Calu3 (cell line): ENCODE measurements at regions not wholly inside any gene's neighbourhood (a gene's known extent, or its start where the extent isn't known, plus 50 kb on each side); places are given as distances from the start of the nearest gene placed in this dataset.

Source experiments
- BruUV-seq: library from RNA; stranded (reverse); fragments of 400-500 nt; replicated peaks from 2 replicates; lab custom pipeline; 2021; lab: Mats Ljungman, UMichigan
- CTCF ChIA-PET: fragments of 300-600 bp; sonication (Branson Sonifier 250); formaldehyde crosslinking; loops from one replicate; lab custom pipeline; 2022; ENCODE audit warnings: antibody characterized with exemption; lab: Charles Lee
- DNase-seq: peaks from one replicate; pipeline ENCODE4 v3.0.0; 2022
- H3K27ac Mint-ChIP-seq: one replicate; pipeline ENCODE4 v1.8.0; 2022; ENCODE audit warnings: mixed read lengths; ENCODE audit not compliant: unreplicated experiment
- H3K27me3 Mint-ChIP-seq: one replicate; pipeline ENCODE4 v1.8.0; 2022; ENCODE audit warnings: mixed read lengths; ENCODE audit not compliant: unreplicated experiment
- H3K36me3 Mint-ChIP-seq: one replicate; pipeline ENCODE4 v1.8.0; 2022; ENCODE audit warnings: mild to moderate bottlenecking, moderate library complexity, mixed read lengths; ENCODE audit not compliant: insufficient read depth, unreplicated experiment
- H3K4me1 Mint-ChIP-seq: one replicate; pipeline ENCODE4 v1.8.0; 2022; ENCODE audit warnings: mild to moderate bottlenecking, low read depth, mixed read lengths; ENCODE audit not compliant: unreplicated experiment
- H3K4me3 Mint-ChIP-seq: one replicate; pipeline ENCODE4 v1.8.0; 2022; ENCODE audit warnings: mild to moderate bottlenecking, low read depth, moderate library complexity, mixed read lengths; ENCODE audit not compliant: unreplicated experiment
- H3K9me3 Mint-ChIP-seq: one replicate; pipeline ENCODE4 v1.8.0; 2022; ENCODE audit warnings: low read depth, mixed read lengths; ENCODE audit not compliant: unreplicated experiment
- CTCF ChIP-seq: fragments of 200-600 bp; IDR thresholded peaks from one replicate; pipeline ENCODE4 v1.8.0; 2022; ENCODE audit warnings: antibody characterized with exemption; ENCODE audit not compliant: unreplicated experiment
- intact Hi-C: fragments of 100-400 bp; cut with micrococcal nuclease; formaldehyde crosslinking; loops from one replicate; pipeline ENCODE4 v1.10.0; 2022; ENCODE audit not compliant: unreplicated experiment

- CTCF ChIA-PET = no interaction called here
- Mint-ChIP-seq H3K27me3 (no peaks in the 10 kb centered on the region), H3K36me3 (no peaks in the 10 kb centered on the region), H3K27ac (no peak overlapping the region), H3K9me3 (no peaks in the 10 kb centered on the region), H3K4me1 (peaks cover 17% of the 10 kb centered on the region), H3K4me3 (no peak overlapping the region)
- no TSS peak for BruUV-seq
- intact Hi-C loops = no loop called here
- no peak for DNase-seq
- no peak for TF ChIP-seq CTCF
Observed at GRCh38 chr5:164355267-164355830, 849.9 kb downstream of the MAT2B start.

GRCh38 chr5:164356790-164357189, 851.4 kb downstream of the MAT2B start:
- Mint-ChIP-seq H3K27ac (no peak overlapping the region), H3K27me3 (no peaks in the 10 kb centered on the region), H3K36me3 (no peaks in the 10 kb centered on the region), H3K4me1 (peaks cover 9% of the 10 kb centered on the region), H3K9me3 (no peaks in the 10 kb centered on the region), H3K4me3 (no peak overlapping the region)
- intact Hi-C loops = no loop called here
- no peak for DNase-seq
- no TSS peak for BruUV-seq
- TF ChIP-seq CTCF = no peak
- CTCF ChIA-PET = no interaction called here

- intact Hi-C loops = no loop called here
- BruUV-seq = no TSS peak
Observed at GRCh38 chr5:164357395-164358033, 852.1 kb downstream of the MAT2B start.

GRCh38 chr5:164358531-164359259, 853.3 kb downstream of the MAT2B start:
- no peak for TF ChIP-seq CTCF
- Mint-ChIP-seq H3K9me3 (no peaks in the 10 kb centered on the region), H3K27ac (no peak overlapping the region), H3K36me3 (no peaks in the 10 kb centered on the region), H3K4me3 (no peak overlapping the region), H3K4me1 (peaks cover 9% of the 10 kb centered on the region), H3K27me3 (no peaks in the 10 kb centered on the region)
- CTCF ChIA-PET = no interaction called here
- no TSS peak for BruUV-seq
- no peak for DNase-seq
- intact Hi-C loops = no loop called here

More at GRCh38 chr5:164357395-164358033, 852.1 kb downstream of the MAT2B start:
- no peaks in the 10 kb centered on the region for H3K9me3 Mint-ChIP-seq
- no peaks in the 10 kb centered on the region for H3K36me3 Mint-ChIP-seq
- no peaks in the 10 kb centered on the region for H3K27me3 Mint-ChIP-seq
- no peak overlapping the region for H3K27ac Mint-ChIP-seq
- DNase-seq = no peak
- CTCF ChIA-PET = no interaction called here
- no peak for TF ChIP-seq CTCF
- H3K4me1 Mint-ChIP-seq = peaks cover 9% of the 10 kb centered on the region
- no peak overlapping the region for H3K4me3 Mint-ChIP-seq
